IPS-15b (cell line): ENCODE measurements at regions not wholly inside any gene's neighbourhood (a gene's known extent, or its start where the extent isn't known, plus 50 kb on each side); places are given as distances from the start of the nearest gene placed in this dataset.

ENCODE experiments used
- H3K27me3 ChIP-seq: one replicate; pipeline ENCODE4 v1.6.1; 2013; ENCODE audit warnings: low read length; ENCODE audit not compliant: control insufficient read depth, insufficient read depth
- H3K36me3 ChIP-seq: one replicate; pipeline ENCODE4 v1.6.1; 2013; ENCODE audit warnings: low read length; ENCODE audit not compliant: control insufficient read depth, insufficient read depth
- H3K4me1 ChIP-seq: one replicate; pipeline ENCODE4 v1.6.1; 2013; ENCODE audit warnings: mild to moderate bottlenecking, low read length; ENCODE audit not compliant: control insufficient read depth, insufficient read depth
- H3K4me3 ChIP-seq: one replicate; pipeline ENCODE4 v1.5.1; 2013; ENCODE audit warnings: low read depth, low read length
- H3K9ac ChIP-seq: one replicate; pipeline ENCODE4 v1.6.1; 2013; ENCODE audit warnings: low read depth, mild to moderate bottlenecking, low read length
- H3K9me3 ChIP-seq: one replicate; pipeline ENCODE4 v1.6.1; 2013; ENCODE audit warnings: mild to moderate bottlenecking, low read length; ENCODE audit not compliant: control insufficient read depth, insufficient read depth

DNA sequence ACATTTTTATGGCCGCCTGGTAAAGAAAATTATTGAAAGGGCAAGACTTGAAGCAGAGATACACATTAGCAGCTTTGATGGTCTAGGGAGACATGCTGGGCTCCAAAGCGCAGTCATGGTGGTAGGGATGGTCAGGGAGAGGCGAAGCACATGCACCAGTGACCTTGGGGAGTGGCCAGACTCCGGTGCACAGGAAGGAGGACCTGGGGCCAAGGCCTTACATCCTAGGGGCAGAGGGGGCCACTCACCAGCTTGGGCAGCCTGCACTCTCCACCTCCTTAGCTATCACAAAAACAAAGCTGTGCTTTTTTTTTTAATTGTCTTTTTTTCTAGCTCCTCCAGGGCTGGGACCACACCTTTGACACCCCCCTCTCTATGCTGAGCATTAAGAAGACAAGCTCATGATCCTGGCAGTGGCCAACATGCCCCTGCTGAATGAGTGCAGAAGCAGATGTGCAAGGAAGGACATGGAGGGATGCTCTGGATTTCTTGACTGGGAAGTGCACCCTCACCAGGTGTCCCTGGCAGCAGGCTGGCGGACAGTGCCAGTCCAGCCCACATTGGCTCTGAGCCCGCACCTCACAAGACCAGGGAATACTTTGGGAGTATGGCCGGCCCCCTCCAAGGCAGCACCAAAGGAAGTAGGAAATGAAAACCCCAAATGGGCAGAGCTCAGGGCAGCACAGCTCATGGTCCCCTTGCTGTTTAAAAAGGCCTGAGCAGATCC lies 619.9 kb downstream of the TBC1D22A start:
- peaks cover 34% of the 10 kb centered on the region for H3K9me3 ChIP-seq
- no peaks in the 10 kb centered on the region for H3K27me3 ChIP-seq
- no peak overlapping the region for H3K4me3 ChIP-seq
- H3K4me1 ChIP-seq, result no peaks in the 10 kb centered on the region
- no peak overlapping the region for H3K9ac ChIP-seq
- peaks cover 2% of the 10 kb centered on the region for H3K36me3 ChIP-seq

DNA sequence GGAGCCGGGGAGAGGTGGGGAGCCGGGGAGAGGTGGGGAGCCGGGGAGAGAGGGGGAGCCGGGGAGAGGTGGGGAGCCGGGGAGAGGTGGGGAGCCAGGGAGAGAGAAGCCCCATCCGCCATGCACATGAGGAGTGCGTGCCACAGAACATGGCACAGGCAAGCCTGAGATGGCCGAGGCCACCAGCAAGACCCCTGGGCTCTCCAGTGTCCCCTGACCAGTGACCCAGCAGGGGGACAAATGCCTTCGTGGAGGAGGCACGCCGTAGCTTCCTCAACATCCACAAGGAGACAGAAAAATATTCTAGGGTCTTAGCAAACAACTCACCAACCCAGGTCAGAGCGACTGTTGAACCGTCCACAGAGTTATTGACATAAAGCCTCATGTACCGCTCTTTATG lies 618.8 kb downstream of the TBC1D22A start:
- H3K9ac ChIP-seq, result no peak overlapping the region
- peaks cover 2% of the 10 kb centered on the region for H3K36me3 ChIP-seq
- H3K27me3 ChIP-seq, result no peaks in the 10 kb centered on the region
- H3K4me3 ChIP-seq, result no peak overlapping the region
- peaks cover 37% of the 10 kb centered on the region for H3K9me3 ChIP-seq
- H3K4me1 ChIP-seq, result no peaks in the 10 kb centered on the region

DNA sequence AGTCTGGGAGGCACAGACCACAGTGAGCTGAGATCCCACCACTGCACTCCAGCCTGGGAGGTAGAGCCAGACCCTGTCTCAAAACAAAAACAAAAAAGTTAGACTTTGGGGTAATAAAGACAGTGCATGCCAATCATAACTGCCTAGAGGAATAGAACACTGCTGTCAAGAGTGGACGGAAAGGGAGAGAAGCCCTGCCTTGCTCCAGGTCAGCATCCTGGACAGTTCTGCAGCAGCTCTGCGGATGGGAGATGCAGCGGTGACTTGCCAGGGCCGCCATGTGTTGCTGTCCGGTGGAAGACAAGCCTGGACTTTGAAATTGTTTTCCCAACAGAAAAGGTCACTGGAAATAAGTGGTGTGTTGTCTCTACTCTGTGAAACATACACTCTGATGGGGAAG lies 618.2 kb downstream of the TBC1D22A start:
- Histone ChIP-seq H3K4me3 (no peak overlapping the region), H3K4me1 (no peaks in the 10 kb centered on the region), H3K9ac (no peak overlapping the region), H3K36me3 (peaks cover 2% of the 10 kb centered on the region), H3K9me3 (peaks cover 37% of the 10 kb centered on the region), H3K27me3 (no peaks in the 10 kb centered on the region)

DNA sequence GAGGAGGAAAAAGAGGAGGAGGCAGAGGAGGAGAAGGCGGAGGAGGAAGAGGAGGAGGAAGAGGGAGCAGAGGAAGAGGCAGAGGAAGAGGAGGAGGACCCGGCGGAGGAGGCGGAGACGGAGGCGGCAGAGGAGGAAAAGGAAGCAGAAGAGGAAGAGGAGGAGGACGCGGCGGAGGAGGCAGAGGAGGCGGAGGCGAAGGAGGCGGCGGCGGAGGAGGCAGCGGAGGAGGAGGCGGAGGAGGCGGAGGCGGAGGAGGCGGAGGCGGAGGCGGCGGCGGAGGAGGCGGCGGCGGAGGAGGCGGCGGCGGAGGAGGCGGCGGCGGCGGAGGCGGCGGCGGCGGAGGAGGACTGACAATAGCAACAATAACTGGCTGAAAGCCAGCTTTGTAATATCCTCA lies 616.6 kb downstream of the TBC1D22A start:
- H3K9ac ChIP-seq, result no peak overlapping the region
- H3K36me3 ChIP-seq, result peaks cover 2% of the 10 kb centered on the region
- H3K27me3 ChIP-seq, result no peaks in the 10 kb centered on the region
- H3K4me1 ChIP-seq, result no peaks in the 10 kb centered on the region
- H3K9me3 ChIP-seq, result peaks cover 36% of the 10 kb centered on the region
- H3K4me3 ChIP-seq, result no peak overlapping the region

DNA sequence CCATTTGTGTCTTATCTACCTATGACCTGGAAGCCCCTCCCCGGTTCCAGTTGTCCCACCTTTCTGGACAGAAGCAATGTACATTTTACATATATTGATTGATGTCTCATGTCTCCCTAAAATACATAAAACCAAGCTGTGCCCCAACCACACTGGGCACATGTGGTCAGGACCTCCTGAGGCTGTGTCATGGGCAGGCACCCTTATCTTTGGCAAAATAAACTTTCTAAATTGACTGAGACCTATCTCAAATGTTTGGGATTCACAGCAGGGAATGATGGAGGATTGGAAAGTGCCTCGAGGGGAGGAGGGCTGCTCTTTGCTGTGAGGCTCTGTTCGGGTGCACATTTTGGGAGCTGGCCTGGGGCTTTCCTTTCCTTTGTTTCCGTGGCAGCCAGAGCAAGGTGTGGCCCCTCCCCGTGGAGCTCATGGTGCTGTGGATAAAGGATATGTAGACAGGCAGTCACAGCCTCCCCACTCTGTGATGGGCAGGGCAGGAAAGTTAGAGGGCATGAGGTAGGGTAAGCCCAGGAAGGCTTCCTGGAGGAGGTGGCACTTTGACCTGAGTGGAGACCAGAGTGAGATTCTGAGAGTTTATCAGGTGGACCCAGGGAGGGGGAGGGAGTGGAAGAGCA lies 615.6 kb downstream of the TBC1D22A start:
- H3K36me3 ChIP-seq, result peaks cover 2% of the 10 kb centered on the region
- no peak overlapping the region for H3K9ac ChIP-seq
- H3K9me3 ChIP-seq, result peaks cover 30% of the 10 kb centered on the region
- H3K4me1 ChIP-seq, result no peaks in the 10 kb centered on the region
- no peaks in the 10 kb centered on the region for H3K27me3 ChIP-seq
- H3K4me3 ChIP-seq, result no peak overlapping the region

DNA sequence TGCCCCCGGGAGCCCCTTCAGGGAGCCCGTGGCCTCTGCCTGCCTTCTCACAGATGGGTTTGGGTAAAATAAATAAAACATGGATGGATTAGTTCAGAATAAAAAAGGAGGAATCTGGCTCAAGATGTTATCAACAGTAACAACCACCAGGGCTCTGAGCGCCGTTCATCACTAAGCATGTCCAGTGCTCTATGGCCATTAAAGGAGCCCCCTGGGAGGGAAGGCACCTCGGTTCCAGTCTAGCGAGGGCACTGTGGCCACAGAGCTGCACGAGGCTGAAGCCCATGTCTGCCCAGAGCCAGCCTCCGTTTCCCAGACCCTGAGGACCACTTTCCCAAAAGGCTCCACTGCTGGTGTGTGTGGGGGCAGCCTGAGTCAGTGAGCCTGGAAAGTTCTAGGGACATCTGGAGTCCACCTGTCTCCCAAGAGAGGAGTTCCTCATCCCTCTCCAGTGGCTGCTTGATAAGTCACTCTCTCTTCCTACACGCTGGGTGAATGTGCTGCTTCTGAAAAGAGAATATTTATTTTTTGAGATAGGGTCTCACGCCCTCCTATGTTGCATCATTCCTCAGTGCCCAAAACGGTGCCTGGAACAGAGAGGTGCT lies 614.6 kb downstream of the TBC1D22A start:
- H3K4me3 ChIP-seq, result no peak overlapping the region
- peaks cover 2% of the 10 kb centered on the region for H3K36me3 ChIP-seq
- H3K4me1 ChIP-seq, result no peaks in the 10 kb centered on the region
- H3K9me3 ChIP-seq, result peaks cover 34% of the 10 kb centered on the region
- H3K9ac ChIP-seq, result no peak overlapping the region
- no peaks in the 10 kb centered on the region for H3K27me3 ChIP-seq

DNA sequence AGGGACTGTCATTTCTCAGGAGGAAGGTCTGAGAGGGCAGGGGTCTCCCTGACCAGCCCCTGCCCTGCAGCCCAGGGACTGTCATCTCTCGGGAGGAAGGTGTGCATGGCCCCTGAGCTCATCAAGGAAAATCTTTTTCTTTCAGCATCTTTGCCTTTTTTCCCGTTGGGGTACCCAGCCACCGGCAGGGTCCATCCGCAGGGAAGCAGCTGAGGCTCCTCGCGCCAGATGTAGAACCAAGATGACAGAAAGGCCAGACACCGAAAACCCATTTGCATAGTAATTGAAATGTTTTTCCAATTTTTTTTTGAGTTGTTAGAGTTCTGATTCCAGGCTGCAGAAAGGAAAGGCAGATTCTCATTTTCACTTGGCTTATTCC lies 613.9 kb downstream of the TBC1D22A start:
- Histone ChIP-seq H3K36me3 (peaks cover 2% of the 10 kb centered on the region), H3K4me3 (no peak overlapping the region), H3K4me1 (no peaks in the 10 kb centered on the region), H3K9me3 (peaks cover 37% of the 10 kb centered on the region), H3K9ac (no peak overlapping the region), H3K27me3 (no peaks in the 10 kb centered on the region)

DNA sequence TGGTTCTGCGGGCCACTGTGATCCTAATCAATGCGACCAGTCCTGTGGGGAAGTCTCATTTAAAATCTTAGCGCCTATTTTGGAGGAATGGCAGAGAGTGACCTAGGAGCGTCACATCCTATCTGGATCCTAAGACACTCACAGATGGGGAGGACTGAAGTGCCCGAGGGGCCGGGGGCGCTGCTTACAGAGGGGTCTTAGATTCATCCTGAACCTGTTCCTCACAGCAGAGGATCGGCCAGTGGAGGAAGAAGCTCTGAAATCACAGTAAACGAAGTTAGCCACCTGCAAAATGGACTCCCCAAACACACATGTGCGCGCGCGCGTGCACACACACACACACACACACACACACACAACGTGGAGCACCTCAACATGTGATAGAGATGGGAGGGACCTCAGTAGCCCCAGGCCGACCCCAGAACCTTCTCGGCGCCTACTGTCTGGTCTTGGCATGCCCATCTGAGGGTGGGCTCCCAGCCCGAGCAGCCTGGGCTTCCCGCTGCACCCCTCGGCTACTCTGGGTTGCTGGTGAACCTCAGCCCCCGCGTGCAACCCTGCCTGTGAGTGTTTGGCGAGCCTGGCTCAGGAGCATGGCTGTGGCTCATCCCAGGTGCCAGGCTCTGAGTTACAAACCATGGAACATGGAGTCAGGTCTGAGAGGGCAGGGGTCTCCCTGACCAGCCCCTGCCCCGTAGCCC lies 613.3 kb downstream of the TBC1D22A start:
- Histone ChIP-seq H3K27me3 (no peaks in the 10 kb centered on the region), H3K9me3 (peaks cover 40% of the 10 kb centered on the region), H3K4me3 (no peak overlapping the region), H3K36me3 (peaks cover 2% of the 10 kb centered on the region), H3K4me1 (no peaks in the 10 kb centered on the region), H3K9ac (no peak overlapping the region)

DNA sequence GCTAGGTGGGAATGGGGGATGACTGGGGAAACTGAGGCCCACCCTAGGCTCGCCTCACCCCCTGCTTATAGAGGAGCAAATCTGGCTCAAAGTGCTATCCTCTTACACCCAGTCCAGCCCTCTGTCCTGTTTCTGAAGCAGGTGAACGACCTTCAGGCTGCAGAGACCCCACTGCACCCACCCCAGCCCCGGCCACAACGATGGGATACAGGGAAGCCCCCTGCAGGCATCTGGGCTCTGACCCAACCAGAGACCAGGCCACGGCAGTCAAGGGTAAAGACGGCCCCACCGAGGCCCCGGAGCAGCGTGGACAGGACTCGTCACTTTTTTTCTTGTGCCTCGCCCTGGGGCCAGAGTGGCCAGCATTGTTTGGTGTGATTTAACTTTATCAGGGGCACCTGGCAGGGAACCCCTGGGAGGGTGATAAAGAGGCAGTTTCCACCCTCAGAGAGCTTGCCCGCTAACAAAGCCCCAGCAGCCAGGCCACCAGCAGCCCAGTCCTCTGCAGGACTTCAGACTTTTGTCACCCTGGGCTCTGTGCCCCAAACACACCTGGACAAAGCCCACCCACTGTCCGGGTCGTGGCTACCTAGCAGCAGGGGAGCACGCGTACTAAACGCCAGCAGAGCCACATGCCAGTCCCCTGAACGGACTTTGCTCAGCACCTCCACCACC lies 612.6 kb downstream of the TBC1D22A start:
- Histone ChIP-seq H3K9me3 (peaks cover 41% of the 10 kb centered on the region), H3K4me3 (no peak overlapping the region), H3K27me3 (no peaks in the 10 kb centered on the region), H3K9ac (no peak overlapping the region), H3K36me3 (no peaks in the 10 kb centered on the region), H3K4me1 (no peaks in the 10 kb centered on the region)

DNA sequence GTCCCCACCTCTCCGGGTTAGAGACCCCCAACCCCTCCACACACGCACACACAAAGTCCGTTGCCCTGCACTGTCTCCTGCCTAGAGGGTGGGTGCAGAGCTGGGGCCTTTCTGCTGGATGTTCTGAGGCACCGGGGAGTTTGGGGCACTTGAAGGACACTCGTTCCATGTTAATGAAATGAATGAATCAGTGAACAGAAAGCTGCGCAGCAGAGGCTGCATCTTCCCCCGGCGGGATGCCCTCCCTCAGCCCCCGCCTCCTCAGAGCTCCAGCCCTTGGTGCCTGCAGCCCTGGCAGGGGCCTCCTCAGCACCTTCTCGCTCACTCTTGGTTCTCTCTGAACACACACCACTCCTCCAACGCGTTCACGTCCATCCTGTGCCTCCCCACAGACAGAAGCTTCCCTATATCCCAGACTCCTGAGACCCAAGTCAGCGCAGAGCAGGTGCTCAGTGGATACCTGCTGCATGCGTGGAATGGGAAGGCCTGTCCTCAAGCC lies 611.9 kb downstream of the TBC1D22A start:
- H3K9ac ChIP-seq, result no peak overlapping the region
- no peaks in the 10 kb centered on the region for H3K27me3 ChIP-seq
- no peaks in the 10 kb centered on the region for H3K4me1 ChIP-seq
- H3K36me3 ChIP-seq, result no peaks in the 10 kb centered on the region
- peaks cover 49% of the 10 kb centered on the region for H3K9me3 ChIP-seq
- H3K4me3 ChIP-seq, result no peak overlapping the region

DNA sequence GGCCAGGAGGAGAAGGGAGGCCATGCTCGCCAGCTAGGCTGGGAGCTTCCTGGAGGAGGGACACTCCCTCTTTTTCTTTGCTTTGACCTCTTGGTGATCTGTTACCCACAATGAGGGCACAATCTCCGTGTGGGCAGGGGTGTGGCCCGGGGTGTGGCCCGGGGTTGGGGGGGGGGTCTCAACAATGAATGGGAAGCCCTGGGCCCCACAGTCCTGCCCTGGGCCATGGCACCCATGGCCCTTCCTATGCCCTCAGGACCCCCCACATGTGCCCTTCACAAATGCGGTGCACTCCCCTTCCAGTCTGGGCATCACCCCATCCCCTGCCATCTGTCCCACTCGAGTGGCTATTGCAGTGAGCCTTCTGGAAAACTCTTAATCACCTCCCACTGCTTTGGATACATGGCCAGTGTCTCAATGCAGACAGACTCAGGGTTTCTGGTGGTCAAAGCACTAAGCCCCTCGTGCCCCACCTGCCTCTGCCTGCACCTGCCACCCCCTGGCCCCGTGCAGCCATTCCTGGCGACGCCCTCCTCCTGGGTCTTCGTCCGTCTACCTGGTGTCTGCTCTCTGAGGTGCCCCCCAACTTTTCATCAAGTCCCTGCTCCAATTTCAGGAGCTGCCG lies 611.3 kb downstream of the TBC1D22A start:
- Histone ChIP-seq H3K4me3 (no peak overlapping the region), H3K4me1 (no peaks in the 10 kb centered on the region), H3K36me3 (no peaks in the 10 kb centered on the region), H3K27me3 (no peaks in the 10 kb centered on the region), H3K9ac (no peak overlapping the region), H3K9me3 (peaks cover 49% of the 10 kb centered on the region)
